GM23248 (cell line): ENCODE measurements at regions not wholly inside any gene's neighbourhood (a gene's known extent, or its start where the extent isn't known, plus 50 kb on each side); places are given as distances from the start of the nearest gene placed in this dataset.

ENCODE experiments used
- DNase-seq: peaks from one replicate; pipeline ENCODE4 v3.0.0-alpha.2; 2015
- H2AFZ ChIP-seq: fragments of 200-600 bp; sonication (generic); 2 replicates; pipeline ENCODE4 v1.6.1; 2016; ENCODE audit warnings: antibody characterized with exemption
- H3F3A ChIP-seq: fragments of 200-600 bp; sonication (generic); 2 replicates; pipeline ENCODE4 v1.6.1; 2016; ENCODE audit warnings: mild to moderate bottlenecking, antibody characterized with exemption, mixed run types; ENCODE audit not compliant: insufficient read depth
- H3K27ac ChIP-seq: fragments of 200-600 bp; sonication (generic); 2 replicates; pipeline ENCODE4 v1.5.1; 2016; ENCODE audit warnings: mild to moderate bottlenecking
- H3K27me3 ChIP-seq: fragments of 200-600 bp; sonication (generic); replicated peaks from 2 replicates; pipeline ENCODE4 v1.6.1; 2016; ENCODE audit warnings: mild to moderate bottlenecking; ENCODE audit not compliant: insufficient read depth
- H3K36me3 ChIP-seq: fragments of 200-600 bp; sonication (generic); 2 replicates; pipeline ENCODE4 v1.6.1; 2016; ENCODE audit warnings: low read depth, mild to moderate bottlenecking
- H3K4me1 ChIP-seq: fragments of 200-600 bp; sonication (generic); 2 replicates; pipeline ENCODE4 v1.6.1; 2016; ENCODE audit warnings: mild to moderate bottlenecking; ENCODE audit not compliant: insufficient read depth
- H3K4me2 ChIP-seq: fragments of 200-600 bp; sonication (generic); one replicate; pipeline ENCODE4 v1.6.1; 2016; ENCODE audit warnings: mild to moderate bottlenecking; ENCODE audit not compliant: unreplicated experiment
- H3K4me3 ChIP-seq: fragments of 200-600 bp; sonication (generic); 2 replicates; pipeline ENCODE4 v1.5.1; 2016; ENCODE audit warnings: mild to moderate bottlenecking
- H3K79me2 ChIP-seq: fragments of 200-600 bp; sonication (generic); 2 replicates; pipeline ENCODE4 v1.6.1; 2016; ENCODE audit warnings: mild to moderate bottlenecking; ENCODE audit not compliant: insufficient read depth
- H3K9ac ChIP-seq: fragments of 200-600 bp; sonication (generic); 2 replicates; pipeline ENCODE4 v1.6.1; 2016; ENCODE audit warnings: mild to moderate bottlenecking
- H3K9me2 ChIP-seq: fragments of 200-600 bp; sonication (generic); 2 replicates; pipeline ENCODE4 v1.6.1; 2016; ENCODE audit warnings: mixed run types, mild to moderate bottlenecking, moderate library complexity; ENCODE audit not compliant: insufficient read depth
- H3K9me3 ChIP-seq: fragments of 200-600 bp; sonication (generic); one replicate; pipeline ENCODE4 v1.6.1; 2017; ENCODE audit warnings: low read depth
- H4K20me1 ChIP-seq: fragments of 200-600 bp; sonication (generic); 2 replicates; pipeline ENCODE4 v1.6.0; 2016; ENCODE audit not compliant: insufficient read depth
- EZH2 ChIP-seq: fragments of 200-600 bp; sonication (generic); IDR thresholded peaks from 2 replicates; pipeline ENCODE4 v1.6.1; 2018; ENCODE audit warnings: antibody characterized with exemption, mild to moderate bottlenecking; ENCODE audit not compliant: insufficient read depth, poor library complexity, severe bottlenecking
- EZH2phosphoT487 ChIP-seq: fragments of 200-600 bp; sonication (generic); IDR thresholded peaks from 2 replicates; pipeline ENCODE4 v1.6.1; 2018; ENCODE audit warnings: antibody characterized with exemption, moderate library complexity, mild to moderate bottlenecking, low read depth; ENCODE audit not compliant: insufficient read depth
- WGBS, 2 experiments: methylation state at CpG; one replicate each; pipeline ENCODE4 v1.1.6; 2015 to 2017; ENCODE audit warnings: low lambda C conversion rate in 2 of 2, low coverage in 1 of 2; ENCODE audit errors: missing lambda C conversion rate in 2 of 2; 5-methylcytosine and 5-hydroxymethylcytosine counted together
- in situ Hi-C: fragments of 300-500 bp; cut with MboI; formaldehyde crosslinking; loops from 2 replicates; pipeline ENCODE4 v1.15.0; 2020
- microRNA counts: library from miRNA; unstranded; fragments of <30 nt; microRNA quantifications from one replicate; lab custom pipeline; 2016

DNA sequence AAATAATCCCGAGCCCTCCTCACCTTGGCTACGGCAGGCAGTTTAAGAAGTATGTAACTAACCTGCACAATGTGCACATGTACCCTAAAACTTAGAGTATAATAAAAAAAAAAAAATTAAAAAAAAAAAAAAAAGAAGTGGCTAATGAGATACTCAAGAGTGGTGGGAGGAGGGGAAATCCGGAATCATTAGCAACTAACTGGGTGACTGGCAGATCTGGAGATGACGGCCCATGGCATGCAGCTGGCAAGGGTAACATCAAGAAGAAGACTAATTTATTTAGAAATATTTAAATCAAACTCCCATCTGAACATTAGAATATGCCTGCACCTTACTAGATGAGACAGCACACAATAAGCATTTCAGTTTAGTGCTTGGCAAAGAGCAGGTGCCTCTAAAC, 52.3 kb upstream of the TMCC3 start:
- 81 to 82% methylated on average over 4 of the region's 4 CpGs for WGBS, 2 experiments
- in situ Hi-C loops = no loop called here
- no peaks in the 10 kb centered on the region for H3K9me3 ChIP-seq
- no peak overlapping the region for H2AFZ ChIP-seq
- no peaks in the 10 kb centered on the region for H3K9me2 ChIP-seq
- no peaks in the 10 kb centered on the region for H3K36me3 ChIP-seq
- H3K9ac ChIP-seq = no peak overlapping the region
- H3K4me3 ChIP-seq = no peak overlapping the region
- H4K20me1 ChIP-seq = no peaks in the 10 kb centered on the region
- no peaks in the 10 kb centered on the region for H3K79me2 ChIP-seq
- H3K4me2 ChIP-seq = no peak overlapping the region
- peaks cover 14% of the 10 kb centered on the region; the same call in 1 of the 2 replicates for H3F3A ChIP-seq
- no peak for DNase-seq
- no peak for TF ChIP-seq EZH2phosphoT487
- TF ChIP-seq EZH2 = no peak
- peaks cover 13% of the 10 kb centered on the region for H3K4me1 ChIP-seq
- H3K27me3 ChIP-seq = no peaks in the 10 kb centered on the region; the same call in 1 of the 2 replicates
- no peak overlapping the region for H3K27ac ChIP-seq

DNA sequence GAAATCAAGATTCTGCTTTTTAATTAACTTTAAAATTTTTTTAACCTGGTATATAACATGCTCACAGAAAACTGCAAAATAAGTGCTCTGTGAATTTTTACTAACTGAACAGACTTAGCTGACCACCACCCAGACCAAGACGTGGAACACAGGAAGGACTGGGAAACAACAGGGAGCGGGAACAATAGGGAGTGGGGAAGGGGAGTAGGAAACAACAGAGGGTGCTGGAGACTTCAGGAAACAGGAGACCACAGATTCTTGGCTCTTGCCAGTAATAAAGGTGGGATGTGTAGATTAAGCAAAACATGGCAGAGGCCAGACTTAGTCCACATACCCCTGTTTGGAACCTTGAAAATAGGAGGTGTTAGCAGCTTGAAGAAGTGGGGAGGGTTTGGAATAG, 51.4 kb upstream of the TMCC3 start:
- Histone ChIP-seq H4K20me1 (no peaks in the 10 kb centered on the region), H3K36me3 (no peaks in the 10 kb centered on the region), H3K4me2 (no peak overlapping the region), H3K27me3 (no peaks in the 10 kb centered on the region), H3K9me3 (no peaks in the 10 kb centered on the region), H3K79me2 (no peaks in the 10 kb centered on the region), H3K9ac (no peak overlapping the region), H3F3A (peaks cover 14% of the 10 kb centered on the region; the same call in 1 of the 2 replicates), H2AFZ (no peak overlapping the region), H3K9me2 (no peaks in the 10 kb centered on the region), H3K4me3 (no peak overlapping the region), H3K27ac (no peak overlapping the region), H3K4me1 (peaks cover 12% of the 10 kb centered on the region)
- DNase-seq = no peak
- TF ChIP-seq EZH2phosphoT487 (no peak), EZH2 (no peak)
- 62% methylated on average over 2 of the region's 2 CpGs for WGBS, 2 experiments
- in situ Hi-C loops = no loop called here

DNA sequence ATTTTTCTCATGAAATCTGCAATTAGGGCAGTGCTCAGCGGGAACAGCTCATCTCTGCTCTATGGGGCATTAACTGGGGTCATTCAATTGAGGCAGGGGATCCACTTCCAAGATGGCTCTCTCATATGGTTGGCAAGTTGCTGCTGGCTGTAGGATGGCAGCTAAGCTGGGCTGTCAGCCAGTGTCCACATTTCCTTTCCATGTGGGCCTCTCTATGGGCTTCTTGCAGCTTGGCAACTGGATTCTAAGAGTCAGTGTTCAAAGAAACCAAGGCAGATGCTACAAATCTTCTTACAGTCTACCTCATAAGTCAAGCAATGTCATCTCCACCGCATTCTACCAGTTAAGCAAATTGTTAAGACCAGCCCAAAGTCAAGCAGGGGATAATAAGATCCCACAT, 50.3 kb upstream of the TMCC3 start:
- Histone ChIP-seq H3K4me1 (peaks cover 12% of the 10 kb centered on the region), H3F3A (peaks cover 14% of the 10 kb centered on the region; the same call in 1 of the 2 replicates), H4K20me1 (no peaks in the 10 kb centered on the region), H3K4me3 (no peak overlapping the region), H3K9me2 (no peaks in the 10 kb centered on the region), H2AFZ (no peak overlapping the region), H3K4me2 (no peak overlapping the region), H3K36me3 (no peaks in the 10 kb centered on the region), H3K9me3 (no peaks in the 10 kb centered on the region), H3K9ac (no peak overlapping the region), H3K27ac (no peak overlapping the region), H3K27me3 (no peaks in the 10 kb centered on the region), H3K79me2 (no peaks in the 10 kb centered on the region)
- in situ Hi-C loops = no loop called here
- no peak for DNase-seq
- 51 to 61% methylated on average over 2 of the region's 2 CpGs for WGBS, 2 experiments
- no peak for TF ChIP-seq EZH2phosphoT487
- TF ChIP-seq EZH2 = no peak

MicroRNA genes in the stretch of these regions (microRNA counts, 767-probe panel; counts per million panel counts)
- 447 counts per million, percentile 86 among the panel's probes with 10 or more counts for microRNA hsa-miR-492 (lab: Ali Mortazavi, UCI)
